GM21786 (cell line): ENCODE measurements at regions not wholly inside any gene's neighbourhood (a gene's known extent, or its start where the extent isn't known, plus 50 kb on each side); places are given as distances from the start of the nearest gene placed in this dataset.
"Not testable (repeated sequence)": the region's sequence is repeated elsewhere in the genome, so short reads cannot be mapped to it uniquely, and the experiment has no call there.

Experiments
- ATAC-seq: cut with Tn5 transposase; IDR thresholded peaks from one replicate; pipeline ENCODE4 v1.9.1; 2021; ENCODE audit not compliant: unreplicated experiment

- ATAC-seq = no peak
Observed at GRCh38 chr15:62495670-62496614, 330.9 kb upstream of the C2CD4B start.

GRCh38 chr15:62497356-62497755 lies 332.3 kb upstream of the C2CD4B start:
- ATAC-seq = no peak

- ATAC-seq = no peak
Observed at GRCh38 chr15:62498278-62498677, 333.2 kb upstream of the C2CD4B start.

- ATAC-seq = no peak
Observed at GRCh38 chr15:62498712-62499111, 333.6 kb upstream of the C2CD4B start.

- ATAC-seq = no peak
Observed at GRCh38 chr15:62500325-62500724, 335.2 kb upstream of the C2CD4B start.

GRCh38 chr15:62502451-62502850 lies 337.4 kb upstream of the C2CD4B start:
- no peak for ATAC-seq

GRCh38 chr15:62503451-62503850 lies 338.4 kb upstream of the C2CD4B start:
- ATAC-seq = no peak

GRCh38 chr15:62505762-62506161 lies 340.7 kb upstream of the C2CD4B start:
- no peak for ATAC-seq

GRCh38 chr15:62506217-62506805 lies 341.2 kb upstream of the C2CD4B start:
- no peak for ATAC-seq

GRCh38 chr15:62509395-62509958 lies 344.4 kb upstream of the C2CD4B start:
- ATAC-seq = no peak

- ATAC-seq = no peak
Observed at GRCh38 chr15:62510791-62511190, 345.7 kb upstream of the C2CD4B start.

GRCh38 chr15:62512904-62513303 lies 347.8 kb upstream of the C2CD4B start:
- no peak for ATAC-seq

GRCh38 chr15:62513893-62514292 lies 348.8 kb upstream of the C2CD4B start:
- no peak for ATAC-seq

GRCh38 chr15:62515696-62516395 lies 350.8 kb upstream of the C2CD4B start:
- ATAC-seq = no peak

- no peak for ATAC-seq
Observed at GRCh38 chr15:62517541-62517940, 352.5 kb upstream of the C2CD4B start.

GRCh38 chr15:62518666-62519065 lies 353.6 kb upstream of the C2CD4B start:
- not testable (repeated sequence) for ATAC-seq

- ATAC-seq = no peak
Observed at GRCh38 chr15:62519900-62520299, 354.8 kb upstream of the C2CD4B start.

GRCh38 chr15:62520887-62521286 lies 355.8 kb upstream of the C2CD4B start:
- no peak for ATAC-seq

- ATAC-seq = no peak
Observed at GRCh38 chr15:62521396-62521795, 356.3 kb upstream of the C2CD4B start.

- no peak for ATAC-seq
Observed at GRCh38 chr15:62524848-62525247, 359.8 kb upstream of the C2CD4B start.

GRCh38 chr15:62527387-62527786 lies 362.3 kb upstream of the C2CD4B start:
- ATAC-seq = no peak
